ENCODE measurements at regions not wholly inside any gene's neighbourhood (a gene's known extent, or its start where the extent isn't known, plus 50 kb on each side); places are given as distances from the start of the nearest gene placed in this dataset.
A peak's percentile ranks its signal among the peaks of the same experiment; 100 is the strongest.

GRCh38 chr3:107297597-107297996, 79.6 kb upstream of the CCDC54 start:
- peaks cover 14% of the 10 kb centered on the region for H3K4me1 ChIP-seq

GRCh38 chr3:107307205-107307604, 70.0 kb upstream of the CCDC54 start:
- Histone ChIP-seq H3F3A (ENCODE audit: low read depth) (no peaks in the 10 kb centered on the region), H3K9ac (no peak overlapping the region), H3K27me3 (no peaks in the 10 kb centered on the region), H2AFZ (replicated peaks) (no peak overlapping the region), H3K27ac (no peak overlapping the region), H3K4me3 (no peak overlapping the region), H4K20me1 (ENCODE audit: low read depth) (no peaks in the 10 kb centered on the region), H3K79me2 (ENCODE audit: low read depth) (no peaks in the 10 kb centered on the region), H3K4me1 (no peaks in the 10 kb centered on the region), H3K36me3 (no peaks in the 10 kb centered on the region), H3K4me2 (no peak overlapping the region), H3K9me3 (ENCODE audit: low read depth) (no peaks in the 10 kb centered on the region)
- TF ChIP-seq EZH2 (IDR thresholded peaks at IDR 0.05) (no peak), CTCF (IDR thresholded peaks at IDR 0.05) (no peak), EZH2phosphoT487 (IDR thresholded peaks at IDR 0.05) (no peak)
- peaks cover 4% of the 10 kb centered on the region for H3K4me1 Mint-ChIP-seq
- H3K27ac Mint-ChIP-seq, result no peak overlapping the region
- DNase-seq (ENCODE audit: low spot score), result no peak
- no peaks in the 10 kb centered on the region for H3K9me3 Mint-ChIP-seq
- no peaks in the 10 kb centered on the region for H3K36me3 Mint-ChIP-seq
- no peak overlapping the region for H3K4me3 Mint-ChIP-seq
- H3K27me3 Mint-ChIP-seq (ENCODE audit: insufficient read depth, low read depth), result no peaks in the 10 kb centered on the region

More at GRCh38 chr3:107297597-107297996, 79.6 kb upstream of the CCDC54 start:
- Mint-ChIP-seq H3K36me3 (peaks cover 3% of the 10 kb centered on the region), H3K27ac (no peak overlapping the region), H3K4me3 (no peak overlapping the region), H3K9me3 (peaks cover 12% of the 10 kb centered on the region), H3K4me1 (no peaks in the 10 kb centered on the region), H3K27me3 (ENCODE audit: insufficient read depth, low read depth) (peaks cover 13% of the 10 kb centered on the region)
- no peak overlapping the region for H3K9ac ChIP-seq
- H3K27ac ChIP-seq, result no peak overlapping the region
- H3K9me3 ChIP-seq (ENCODE audit: low read depth), result peaks cover 5% of the 10 kb centered on the region
- no peaks in the 10 kb centered on the region for H3K27me3 ChIP-seq
- TF ChIP-seq CTCF (IDR thresholded peaks at IDR 0.05), result no peak
- peak; percentile 78 for TF ChIP-seq EZH2phosphoT487 (IDR thresholded peaks at IDR 0.05)
- TF ChIP-seq EZH2 (IDR thresholded peaks at IDR 0.05), result no peak
- H2AFZ ChIP-seq (replicated peaks), result no peak overlapping the region
- peaks cover 9% of the 10 kb centered on the region for H4K20me1 ChIP-seq (ENCODE audit: low read depth)
- H3K4me3 ChIP-seq, result no peak overlapping the region
- peak; percentile 72 for DNase-seq (ENCODE audit: low spot score)
- H3K79me2 ChIP-seq (ENCODE audit: low read depth), result no peaks in the 10 kb centered on the region
- H3K4me2 ChIP-seq, result no peak overlapping the region
- H3F3A ChIP-seq (ENCODE audit: low read depth), result no peaks in the 10 kb centered on the region
- no peaks in the 10 kb centered on the region for H3K36me3 ChIP-seq

GRCh38 chr3:107308716-107309115, 68.5 kb upstream of the CCDC54 start:
- Mint-ChIP-seq H3K4me1 (peaks cover 4% of the 10 kb centered on the region), H3K4me3 (no peak overlapping the region), H3K27me3 (ENCODE audit: insufficient read depth, low read depth) (no peaks in the 10 kb centered on the region), H3K27ac (no peak overlapping the region), H3K36me3 (no peaks in the 10 kb centered on the region), H3K9me3 (peaks cover 3% of the 10 kb centered on the region)
- no peaks in the 10 kb centered on the region for H3K79me2 ChIP-seq (ENCODE audit: low read depth)
- H4K20me1 ChIP-seq (ENCODE audit: low read depth), result no peaks in the 10 kb centered on the region
- TF ChIP-seq CTCF (IDR thresholded peaks at IDR 0.05) (no peak), EZH2 (IDR thresholded peaks at IDR 0.05) (no peak), EZH2phosphoT487 (IDR thresholded peaks at IDR 0.05) (no peak)
- H3K27ac ChIP-seq, result no peak overlapping the region
- no peak overlapping the region for H3K4me2 ChIP-seq
- no peaks in the 10 kb centered on the region for H3K36me3 ChIP-seq
- H3K27me3 ChIP-seq, result no peaks in the 10 kb centered on the region
- H3K9me3 ChIP-seq (ENCODE audit: low read depth), result no peaks in the 10 kb centered on the region
- H3K4me3 ChIP-seq, result no peak overlapping the region
- DNase-seq (ENCODE audit: low spot score), result no peak
- H2AFZ ChIP-seq (replicated peaks), result no peak overlapping the region
- no peaks in the 10 kb centered on the region for H3K4me1 ChIP-seq
- no peaks in the 10 kb centered on the region for H3F3A ChIP-seq (ENCODE audit: low read depth)
- H3K9ac ChIP-seq, result no peak overlapping the region

All from neural progenitor cell (in vitro differentiated cells).